ENCODE measurements at regions not wholly inside any gene's neighbourhood (a gene's known extent, or its start where the extent isn't known, plus 50 kb on each side); places are given as distances from the start of the nearest gene placed in this dataset.

DNA sequence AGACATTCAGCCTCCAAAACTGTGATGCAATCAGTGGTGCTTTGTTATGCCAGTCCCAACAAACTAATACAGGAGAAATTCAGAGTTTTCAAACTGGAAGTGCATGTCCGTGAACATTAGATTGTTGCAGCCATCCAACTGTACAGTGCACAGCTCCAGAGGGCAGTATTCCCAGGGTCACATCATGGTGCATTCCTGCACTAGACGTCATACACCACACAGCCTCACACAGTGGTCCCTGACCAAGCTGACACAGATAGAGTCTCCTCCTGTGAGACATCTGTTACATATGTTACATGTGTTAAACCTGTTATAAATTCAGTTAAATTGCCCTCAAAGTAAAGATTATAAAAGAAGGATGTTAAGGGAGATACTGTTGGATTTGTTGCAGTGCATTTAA is 209.0 kb downstream of the LRRN1 start:
- Histone ChIP-seq H3K4me1 (ENCODE audit: low read depth) (no peaks in the 10 kb centered on the region), H3K36me3 (ENCODE audit: low read depth) (no peaks in the 10 kb centered on the region), H3K4me3 (no peak overlapping the region), H3K9me3 (no peaks in the 10 kb centered on the region)
- intact Hi-C loops (cut with DNase I, micrococcal nuclease): no loop called here
- no peak for DNase-seq
- ATAC-seq: no peak
- TF ChIP-seq, protein P1, sequence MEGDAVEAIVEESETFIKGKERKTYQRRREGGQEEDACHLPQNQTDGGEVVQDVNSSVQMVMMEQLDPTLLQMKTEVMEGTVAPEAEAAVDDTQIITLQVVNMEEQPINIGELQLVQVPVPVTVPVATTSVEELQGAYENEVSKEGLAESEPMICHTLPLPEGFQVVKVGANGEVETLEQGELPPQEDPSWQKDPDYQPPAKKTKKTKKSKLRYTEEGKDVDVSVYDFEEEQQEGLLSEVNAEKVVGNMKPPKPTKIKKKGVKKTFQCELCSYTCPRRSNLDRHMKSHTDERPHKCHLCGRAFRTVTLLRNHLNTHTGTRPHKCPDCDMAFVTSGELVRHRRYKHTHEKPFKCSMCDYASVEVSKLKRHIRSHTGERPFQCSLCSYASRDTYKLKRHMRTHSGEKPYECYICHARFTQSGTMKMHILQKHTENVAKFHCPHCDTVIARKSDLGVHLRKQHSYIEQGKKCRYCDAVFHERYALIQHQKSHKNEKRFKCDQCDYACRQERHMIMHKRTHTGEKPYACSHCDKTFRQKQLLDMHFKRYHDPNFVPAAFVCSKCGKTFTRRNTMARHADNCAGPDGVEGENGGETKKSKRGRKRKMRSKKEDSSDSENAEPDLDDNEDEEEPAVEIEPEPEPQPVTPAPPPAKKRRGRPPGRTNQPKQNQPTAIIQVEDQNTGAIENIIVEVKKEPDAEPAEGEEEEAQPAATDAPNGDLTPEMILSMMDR (IDR thresholded peaks at IDR 0.05): no peak

DNA sequence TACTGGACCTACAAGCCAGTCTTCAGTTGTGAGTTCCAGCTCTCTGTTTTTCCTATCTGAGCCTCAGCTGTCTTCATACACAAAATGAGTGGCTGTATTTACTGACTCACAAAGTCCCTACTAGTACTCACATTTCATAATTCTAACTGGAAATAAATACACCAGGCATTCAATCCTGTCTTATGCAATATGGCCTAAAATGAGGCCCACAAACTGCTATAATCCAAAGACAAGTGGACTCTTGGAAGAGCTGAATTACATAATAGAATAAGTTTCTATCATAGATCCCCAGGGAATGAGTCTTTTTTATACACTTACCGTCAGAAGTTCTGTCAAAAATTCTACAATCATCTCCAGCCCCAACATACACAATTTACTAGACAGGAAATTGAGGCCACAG is 211.9 kb downstream of the LRRN1 start:
- DNase-seq: no peak
- TF ChIP-seq, protein P1 (IDR thresholded peaks at IDR 0.05): no peak
- intact Hi-C loops (cut with DNase I, micrococcal nuclease): no loop called here

DNA sequence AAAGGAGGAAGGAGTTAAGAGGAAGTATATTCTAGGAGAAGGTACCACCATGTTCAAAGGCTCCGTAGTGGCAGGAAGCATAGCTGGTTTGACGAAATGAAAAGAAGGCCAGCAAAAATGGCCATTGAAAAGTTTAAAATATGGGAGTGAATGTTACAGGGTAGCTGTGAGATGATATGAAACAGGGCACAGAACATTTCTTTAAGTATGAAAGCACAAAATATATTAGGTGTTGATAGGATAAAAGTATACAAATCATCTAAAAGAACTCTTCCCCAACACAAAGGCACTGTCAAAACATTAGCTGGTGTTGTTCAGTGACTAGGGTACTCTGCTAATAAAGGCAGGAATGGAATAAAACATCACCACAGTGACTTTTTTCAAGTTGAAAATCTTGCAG is 216.2 kb downstream of the LRRN1 start:
- Histone ChIP-seq H3K4me3 (no peak overlapping the region), H3K9me3 (no peaks in the 10 kb centered on the region), H3K4me1 (ENCODE audit: low read depth) (no peaks in the 10 kb centered on the region), H3K36me3 (ENCODE audit: low read depth) (no peaks in the 10 kb centered on the region)
- TF ChIP-seq, protein P1 (IDR thresholded peaks at IDR 0.05): no peak
- ATAC-seq (no peak), DNase-seq (no peak)
- intact Hi-C loops (cut with DNase I, micrococcal nuclease): no loop called here

More for the DNA sequence above, 211.9 kb downstream of the LRRN1 start:
- ATAC-seq: no peak
- Histone ChIP-seq H3K9me3 (no peaks in the 10 kb centered on the region), H3K4me1 (ENCODE audit: low read depth) (no peaks in the 10 kb centered on the region), H3K4me3 (no peak overlapping the region), H3K36me3 (ENCODE audit: low read depth) (no peaks in the 10 kb centered on the region)

DNA sequence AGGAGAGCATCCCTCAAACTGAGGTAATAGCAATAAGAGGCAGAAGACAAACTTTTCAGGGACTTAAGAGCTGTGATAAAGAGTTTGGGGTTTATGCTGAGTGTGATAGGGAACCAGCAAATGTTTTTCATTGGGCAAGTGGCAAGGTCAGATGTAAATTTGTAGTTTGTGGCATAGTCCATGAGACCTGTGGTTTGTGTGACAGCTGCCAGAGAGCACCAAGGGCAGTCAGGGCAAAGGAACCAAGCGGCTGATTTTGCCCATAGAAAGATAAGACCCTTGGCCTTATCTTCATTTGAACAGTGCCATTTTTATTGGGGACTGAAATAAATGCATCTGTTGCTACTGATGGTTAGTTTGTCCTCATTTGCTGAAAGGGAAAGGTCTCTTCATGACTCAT is 220.3 kb downstream of the LRRN1 start:
- intact Hi-C loops (cut with DNase I, micrococcal nuclease): no loop called here
- TF ChIP-seq, protein P1 (IDR thresholded peaks at IDR 0.05): no peak
- ATAC-seq: no peak

DNA sequence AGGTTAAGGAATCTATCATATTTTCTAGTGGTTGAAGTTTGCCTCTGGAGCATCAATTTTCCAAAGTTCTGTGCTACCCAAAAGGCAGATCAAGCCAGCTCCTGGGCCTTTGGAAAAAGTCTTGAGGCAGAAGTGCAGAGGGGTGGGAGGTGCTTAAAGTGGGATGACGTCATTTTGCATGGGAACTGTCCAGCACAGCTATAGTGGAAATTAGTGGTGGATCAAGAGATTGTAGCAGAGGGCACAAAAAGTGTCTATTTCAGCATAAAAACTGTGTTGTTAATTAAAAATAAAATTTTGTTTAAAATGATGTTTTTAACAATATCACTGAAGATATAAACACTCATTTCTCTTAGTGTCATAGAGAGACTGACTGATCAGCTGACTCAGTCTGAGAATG is 221.9 kb downstream of the LRRN1 start:
- no peak for DNase-seq
- no peaks in the 10 kb centered on the region for H3K36me3 ChIP-seq (ENCODE audit: low read depth)
- no peak for ATAC-seq
- TF ChIP-seq, protein P1 (IDR thresholded peaks at IDR 0.05): no peak
- H3K9me3 ChIP-seq: no peaks in the 10 kb centered on the region
- intact Hi-C loops (cut with DNase I, micrococcal nuclease): no loop called here
- no peaks in the 10 kb centered on the region for H3K4me1 ChIP-seq (ENCODE audit: low read depth)
- no peak overlapping the region for H3K4me3 ChIP-seq

More for the DNA sequence above, 220.3 kb downstream of the LRRN1 start:
- no peak overlapping the region for H3K4me3 ChIP-seq
- no peaks in the 10 kb centered on the region for H3K9me3 ChIP-seq
- no peaks in the 10 kb centered on the region for H3K4me1 ChIP-seq (ENCODE audit: low read depth)
- DNase-seq: no peak
- H3K36me3 ChIP-seq (ENCODE audit: low read depth): no peaks in the 10 kb centered on the region

DNA sequence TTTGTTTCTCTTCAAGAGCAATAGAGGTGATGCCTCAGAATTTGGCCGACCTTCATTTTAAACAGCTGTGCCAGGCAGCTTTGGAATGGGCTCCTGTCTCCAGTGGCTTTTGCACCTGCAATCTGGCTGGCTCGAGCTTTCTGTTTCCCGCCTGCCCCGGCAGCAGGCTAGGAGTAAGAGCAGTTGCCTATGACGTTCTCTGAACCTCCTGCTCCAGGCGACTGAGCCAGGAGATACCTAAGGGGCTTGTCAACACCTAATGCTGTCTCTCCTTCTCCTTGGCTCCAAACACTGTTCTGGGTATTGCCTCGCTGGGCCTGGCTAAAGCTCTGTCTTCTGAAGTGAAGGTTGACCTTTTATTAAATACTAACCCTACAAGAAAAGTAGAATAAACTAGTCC is 229.9 kb downstream of the LRRN1 start:
- H3K4me3 ChIP-seq: no peak overlapping the region
- TF ChIP-seq, protein P1 (IDR thresholded peaks at IDR 0.05): no peak
- no peaks in the 10 kb centered on the region for H3K4me1 ChIP-seq (ENCODE audit: low read depth)
- no peaks in the 10 kb centered on the region for H3K36me3 ChIP-seq (ENCODE audit: low read depth)
- ATAC-seq: no peak
- DNase-seq: no peak
- intact Hi-C loops (cut with DNase I, micrococcal nuclease): no loop called here
- no peaks in the 10 kb centered on the region for H3K9me3 ChIP-seq
